GM18498 (cell line): ENCODE measurements at regions not wholly inside any gene's neighbourhood (a gene's known extent, or its start where the extent isn't known, plus 50 kb on each side); places are given as distances from the start of the nearest gene placed in this dataset.

Experiments
- ATAC-seq: cut with Tn5 transposase; IDR thresholded peaks from one replicate; pipeline ENCODE4 v1.9.1; 2021; ENCODE audit warnings: mild to moderate bottlenecking, moderate library complexity; ENCODE audit not compliant: unreplicated experiment

DNA sequence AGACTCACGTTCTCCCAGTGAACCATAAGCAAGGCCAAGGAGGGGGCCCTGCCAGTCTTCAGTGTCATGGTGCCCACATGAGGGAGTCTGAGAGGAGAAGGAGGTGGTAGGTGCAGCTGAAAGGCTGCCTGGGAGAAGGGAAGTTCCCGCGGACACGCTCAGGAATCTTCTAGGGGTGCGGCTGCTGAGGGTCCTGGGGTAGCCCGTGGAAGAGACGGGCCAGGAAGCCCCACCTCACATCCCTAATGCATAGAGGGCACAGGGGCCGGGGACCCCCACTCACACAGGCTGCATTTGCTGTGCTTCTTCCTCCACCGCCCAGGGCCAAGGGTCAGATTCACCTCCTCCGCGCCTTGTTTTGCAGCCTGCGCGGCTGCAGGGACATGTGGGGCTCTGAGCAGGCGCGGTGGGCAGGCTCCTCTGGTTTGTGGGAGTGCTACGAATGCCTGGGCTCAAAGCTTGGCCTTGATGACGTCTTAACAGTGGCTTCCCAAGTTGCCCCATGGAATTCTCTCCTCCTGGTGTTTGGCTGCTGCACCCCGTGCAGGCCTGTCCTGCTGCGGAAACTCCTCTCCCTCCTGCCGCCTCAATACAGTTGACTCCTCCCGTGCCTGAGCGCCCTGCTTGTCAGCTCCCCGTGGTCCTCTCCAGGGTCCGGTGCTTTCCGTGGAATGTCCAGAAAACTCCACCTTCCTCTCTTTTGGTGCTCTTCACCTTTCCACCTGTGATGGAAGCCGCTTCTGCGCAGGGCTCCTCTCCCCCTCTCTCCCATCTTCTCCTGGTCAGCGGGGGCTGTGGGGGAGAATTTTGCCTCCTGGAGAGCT is 95.7 kb downstream of the VAPA start:
- ATAC-seq: no peak

DNA sequence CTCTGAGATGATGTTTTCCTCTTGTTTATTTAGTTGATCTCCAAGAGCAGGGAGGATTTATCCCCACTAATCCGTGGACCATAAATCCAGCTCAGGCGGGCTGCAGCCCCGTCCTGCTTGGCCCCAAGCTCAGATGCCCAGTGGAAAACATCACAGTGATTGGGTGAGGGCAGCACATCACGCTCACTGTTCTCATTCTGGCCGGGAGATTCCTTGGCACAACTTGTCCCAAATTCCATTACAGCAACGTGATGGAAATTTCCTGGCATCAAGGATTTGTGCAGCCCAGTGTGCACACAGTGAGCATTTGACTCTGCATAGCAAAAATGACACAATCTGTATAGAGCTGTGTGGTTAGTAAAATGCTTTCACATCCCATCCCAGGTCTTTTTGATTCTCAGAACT is 96.8 kb downstream of the VAPA start:
- ATAC-seq: no peak

DNA sequence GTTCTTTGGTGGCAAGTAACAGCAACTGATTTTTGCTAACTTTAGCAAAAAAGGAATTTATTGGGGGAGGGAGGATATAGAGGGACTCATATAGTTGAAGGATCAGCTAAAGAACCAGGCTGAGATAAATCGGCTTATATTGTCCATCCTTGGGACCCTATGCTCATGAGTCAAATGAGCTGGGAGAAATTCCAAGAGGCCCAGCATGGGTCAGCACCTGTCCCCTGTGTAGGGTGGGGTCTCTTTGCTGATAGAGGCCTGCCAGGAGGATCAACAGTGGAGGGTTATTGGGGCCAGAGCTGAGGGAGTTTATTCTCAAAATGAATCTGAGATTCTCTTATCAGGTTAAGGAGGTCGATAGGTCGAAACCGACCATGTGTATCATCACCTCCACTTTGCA is 97.2 kb downstream of the VAPA start:
- ATAC-seq: no peak

DNA sequence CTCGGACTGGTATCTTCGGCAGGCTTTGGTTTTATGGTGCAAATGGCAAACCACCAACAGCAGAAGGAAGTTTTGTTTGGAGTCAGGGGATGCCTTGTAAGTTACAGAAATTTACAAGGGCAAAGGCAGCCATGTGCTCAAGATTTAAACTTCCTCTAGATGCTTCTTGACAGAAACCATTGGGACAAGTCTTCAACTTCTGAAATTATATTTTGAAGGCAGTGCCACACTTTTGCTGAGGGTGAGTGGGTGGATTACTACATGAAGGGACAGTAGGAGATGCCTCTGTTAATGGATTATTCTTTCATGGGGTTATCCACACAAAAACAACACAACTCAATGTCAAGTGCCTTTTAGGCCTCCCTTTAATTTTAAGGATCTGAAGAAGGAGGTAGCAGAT is 97.9 kb downstream of the VAPA start:
- no peak for ATAC-seq

DNA sequence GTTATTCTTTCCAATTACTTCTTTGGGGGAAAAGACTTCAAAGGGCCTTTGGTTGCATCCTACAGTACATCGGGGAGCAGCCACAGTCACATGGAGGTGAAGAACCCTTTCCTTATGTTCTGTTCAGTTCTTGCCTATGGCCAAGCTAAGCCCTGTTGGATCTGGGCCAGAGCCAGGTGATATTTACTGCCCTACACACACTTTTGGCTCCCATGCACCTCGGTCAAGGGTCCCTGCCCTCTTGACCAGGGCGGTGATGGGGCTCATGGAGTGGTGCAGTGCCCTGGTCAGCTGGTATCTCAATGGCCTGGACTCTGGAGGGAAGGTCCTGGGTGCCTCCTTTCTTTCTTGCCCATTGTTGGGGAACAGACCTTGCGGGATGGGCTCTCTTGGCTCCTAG is 98.7 kb downstream of the VAPA start:
- ATAC-seq: no peak

DNA sequence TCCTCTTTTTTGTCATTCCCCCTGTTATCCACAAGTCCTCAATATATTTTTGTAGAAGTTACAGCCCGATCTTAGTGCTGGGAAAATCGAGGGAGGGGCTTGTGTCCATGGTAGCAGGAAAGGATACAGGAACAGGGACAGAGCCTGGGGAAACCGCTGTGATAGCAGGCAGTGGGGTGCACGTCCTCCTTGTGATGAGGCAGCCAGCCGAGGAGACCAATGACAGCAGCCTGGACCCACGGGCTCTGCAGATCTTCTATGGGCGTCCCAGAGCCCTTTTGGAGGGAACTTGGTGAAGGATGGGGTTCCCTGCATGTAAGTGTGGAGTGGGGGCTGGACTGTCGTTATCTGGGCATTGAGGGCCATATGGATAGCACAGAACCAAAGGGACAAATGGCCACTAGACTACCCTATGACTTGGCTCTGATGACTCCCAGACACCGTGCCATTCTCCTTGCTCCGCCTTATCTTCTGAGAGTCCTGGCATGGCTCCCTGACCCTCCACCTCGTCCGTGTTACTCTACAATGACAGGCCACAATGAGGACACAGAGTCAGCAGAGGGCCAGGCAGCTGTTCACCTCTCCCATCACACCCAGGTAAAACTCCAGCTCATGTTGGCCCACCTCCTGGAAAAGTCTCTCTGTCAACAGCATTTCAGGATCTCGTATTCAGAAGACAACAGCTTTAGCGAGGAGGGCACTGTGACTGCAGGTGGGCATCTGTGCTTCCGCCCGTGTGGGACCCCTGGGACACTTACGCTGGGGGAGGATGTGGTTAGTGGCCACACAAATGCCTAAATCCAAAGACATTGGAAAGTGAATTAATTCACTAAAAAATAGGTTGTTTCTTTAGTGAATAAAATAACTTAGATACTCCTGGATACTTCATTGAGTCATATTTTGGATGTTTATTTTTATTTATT is 100.1 kb downstream of the VAPA start:
- ATAC-seq: no peak

DNA sequence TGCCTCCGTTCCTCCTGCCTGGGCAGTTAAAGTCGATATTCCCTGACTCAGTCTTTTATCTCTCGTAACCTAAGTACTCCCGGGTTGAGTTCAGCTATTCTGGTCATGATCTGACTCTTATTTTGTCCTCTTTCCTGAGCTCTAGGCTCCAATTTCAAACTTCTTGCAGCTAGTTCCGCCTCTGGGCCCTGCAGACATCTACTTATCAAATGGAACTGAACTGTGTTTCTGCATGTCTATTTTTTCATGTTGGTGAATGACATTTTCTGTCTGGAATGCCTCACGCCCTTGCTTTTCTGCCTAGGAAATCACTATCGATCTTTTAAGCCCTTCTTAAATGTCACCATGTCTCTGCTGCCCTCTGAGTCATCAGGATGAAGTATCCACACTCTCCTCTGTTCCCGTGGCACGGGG is 101.5 kb downstream of the VAPA start:
- ATAC-seq: no peak

DNA sequence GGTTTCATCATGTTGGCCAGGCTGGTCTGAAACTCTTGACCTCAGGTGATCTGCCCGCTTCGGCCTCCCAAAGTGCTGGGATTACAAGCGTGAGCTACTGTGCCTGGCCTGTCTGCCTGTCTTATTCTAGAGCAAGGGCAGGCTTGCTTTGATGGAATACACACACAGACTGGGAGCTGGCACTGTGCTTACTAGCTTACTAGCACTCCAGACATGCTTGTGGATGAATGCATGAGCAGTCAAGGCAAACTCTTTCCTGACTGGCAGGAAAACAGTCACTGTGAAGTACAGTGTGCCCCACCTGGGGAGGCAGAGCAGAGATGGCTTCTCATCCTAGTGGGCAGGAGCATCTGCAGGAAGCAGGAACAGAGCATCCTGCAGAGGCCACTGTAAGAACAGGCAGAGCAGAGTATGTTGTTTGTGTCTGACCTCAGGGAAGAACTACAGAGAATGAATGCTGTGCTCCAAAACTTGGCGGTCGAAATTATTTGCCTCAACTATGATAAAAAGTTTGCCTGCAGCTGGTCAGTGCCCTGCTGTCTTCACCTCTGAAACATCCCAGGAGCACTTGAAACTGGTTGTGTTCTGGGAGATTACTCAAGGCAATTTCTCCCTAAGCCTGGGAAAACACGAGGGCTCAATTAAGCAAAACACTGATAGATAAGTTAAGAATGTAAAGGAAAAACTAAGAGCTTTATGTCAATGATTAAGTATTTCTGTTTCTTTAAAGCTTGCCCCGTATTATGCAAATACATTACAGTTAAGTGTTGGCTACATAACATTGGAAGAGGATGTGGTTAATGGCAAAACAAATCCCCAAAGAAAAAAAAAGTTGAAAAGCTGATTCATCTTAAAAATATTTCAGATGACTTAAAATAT is 102.4 kb downstream of the VAPA start:
- ATAC-seq: no peak

DNA sequence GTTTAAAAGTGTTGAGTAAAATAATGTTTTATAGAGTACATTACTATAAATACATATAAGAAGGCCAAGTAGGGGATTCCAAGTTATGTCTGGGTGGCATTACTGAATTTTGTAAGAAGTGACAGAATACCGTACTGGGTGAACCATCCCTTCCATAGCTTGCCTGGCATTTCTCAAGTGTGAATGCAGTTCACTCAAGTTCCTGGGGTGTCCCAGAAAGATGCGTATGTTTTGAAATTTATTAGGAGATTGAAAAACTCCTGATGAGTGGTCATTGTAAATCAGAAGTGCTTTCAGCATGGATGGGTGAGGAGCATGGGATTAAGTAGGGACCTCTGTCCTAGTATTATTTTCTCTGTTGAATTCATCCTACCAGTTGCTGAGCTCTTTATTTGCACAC is 103.2 kb downstream of the VAPA start:
- no peak for ATAC-seq

DNA sequence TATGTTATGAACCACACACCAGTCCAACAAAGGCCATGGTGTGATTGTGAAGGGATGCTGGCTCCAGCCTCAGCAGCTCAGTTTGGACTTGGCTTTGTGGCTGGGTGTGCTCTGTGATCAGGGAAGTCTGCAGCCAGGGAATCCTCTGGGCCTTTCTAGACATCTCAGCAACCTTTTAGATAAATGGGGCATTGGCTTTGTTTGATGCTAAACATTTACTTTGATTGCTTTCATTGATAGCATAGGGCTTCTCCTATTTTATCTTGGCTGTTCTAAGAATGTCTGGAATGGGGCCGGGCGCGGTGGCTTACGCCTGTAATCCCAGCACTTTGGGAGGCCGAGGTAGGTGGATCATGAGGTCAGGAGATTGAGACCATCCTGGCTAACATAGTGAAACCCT is 104.5 kb downstream of the VAPA start:
- no peak for ATAC-seq

DNA sequence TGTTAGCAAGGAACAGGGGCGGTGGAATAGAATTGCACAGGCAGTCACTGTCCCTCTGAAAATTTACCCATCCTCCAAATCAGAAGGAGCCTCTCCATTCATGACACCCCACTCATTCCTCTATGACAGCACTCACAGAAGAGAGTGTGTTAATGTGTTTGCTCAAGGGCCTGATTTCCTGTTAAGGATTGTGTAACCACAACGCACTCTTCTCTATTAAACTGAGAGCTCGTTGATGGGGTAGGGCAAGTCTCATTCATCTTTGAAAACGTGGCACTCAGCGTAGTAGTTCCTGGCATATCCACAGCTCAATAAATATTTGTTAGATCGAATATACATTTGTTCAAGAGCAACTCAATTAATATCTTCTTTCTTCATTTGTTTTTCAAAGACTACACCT is 106.4 kb downstream of the VAPA start:
- no peak for ATAC-seq

DNA sequence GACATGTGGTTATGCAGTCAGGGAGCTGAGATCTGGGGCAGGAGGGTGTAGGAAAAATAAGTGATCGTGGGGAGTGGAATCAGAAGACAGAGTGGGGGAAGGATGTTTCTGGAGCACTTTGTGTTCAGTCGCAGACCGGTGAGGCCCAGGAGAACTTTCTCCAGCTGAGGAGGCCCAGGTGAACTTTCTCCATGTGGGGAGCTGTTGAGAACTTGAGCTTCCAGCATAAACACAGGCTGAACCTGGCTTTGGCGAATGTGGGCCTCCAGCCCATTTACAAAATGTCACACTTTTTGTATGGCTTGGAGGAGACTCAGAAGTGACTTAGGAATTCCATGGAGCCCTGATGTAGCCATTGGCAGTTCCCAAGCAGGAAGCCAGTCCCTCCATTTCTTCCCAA is 108.5 kb downstream of the VAPA start:
- ATAC-seq: no peak

DNA sequence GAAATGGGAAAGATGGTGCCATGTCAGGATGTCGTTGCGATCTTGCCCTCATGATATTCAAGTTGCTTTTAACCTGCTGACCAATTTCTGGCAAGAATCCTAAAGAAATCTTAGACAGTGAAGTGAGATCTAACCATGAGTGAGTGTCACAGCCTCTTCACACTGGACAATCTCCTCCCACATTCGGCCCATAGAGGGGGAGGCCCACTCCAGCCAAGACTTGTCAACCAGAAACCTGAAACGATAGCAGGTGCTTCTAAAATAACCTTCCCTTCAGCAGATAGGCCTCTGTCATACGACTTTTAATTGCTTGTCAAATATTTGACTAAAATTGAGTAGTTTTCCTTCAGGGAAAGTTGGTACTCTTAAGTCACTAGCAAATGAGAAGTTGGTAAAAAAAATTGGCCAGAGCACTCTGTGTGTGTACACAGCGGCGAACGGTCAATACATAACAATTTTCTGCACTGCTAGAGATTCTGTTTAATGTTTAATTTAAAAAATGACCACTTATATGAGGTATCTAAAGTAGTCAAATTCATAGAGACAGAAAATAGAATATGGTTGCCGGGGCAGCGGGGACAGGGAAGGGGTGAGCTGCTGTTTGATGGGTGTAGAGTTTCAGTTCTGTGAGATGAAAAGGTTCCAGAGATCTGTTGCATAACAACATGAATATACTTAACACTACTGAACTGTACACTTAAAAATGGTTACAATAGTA is 110.2 kb downstream of the VAPA start:
- ATAC-seq: no peak

DNA sequence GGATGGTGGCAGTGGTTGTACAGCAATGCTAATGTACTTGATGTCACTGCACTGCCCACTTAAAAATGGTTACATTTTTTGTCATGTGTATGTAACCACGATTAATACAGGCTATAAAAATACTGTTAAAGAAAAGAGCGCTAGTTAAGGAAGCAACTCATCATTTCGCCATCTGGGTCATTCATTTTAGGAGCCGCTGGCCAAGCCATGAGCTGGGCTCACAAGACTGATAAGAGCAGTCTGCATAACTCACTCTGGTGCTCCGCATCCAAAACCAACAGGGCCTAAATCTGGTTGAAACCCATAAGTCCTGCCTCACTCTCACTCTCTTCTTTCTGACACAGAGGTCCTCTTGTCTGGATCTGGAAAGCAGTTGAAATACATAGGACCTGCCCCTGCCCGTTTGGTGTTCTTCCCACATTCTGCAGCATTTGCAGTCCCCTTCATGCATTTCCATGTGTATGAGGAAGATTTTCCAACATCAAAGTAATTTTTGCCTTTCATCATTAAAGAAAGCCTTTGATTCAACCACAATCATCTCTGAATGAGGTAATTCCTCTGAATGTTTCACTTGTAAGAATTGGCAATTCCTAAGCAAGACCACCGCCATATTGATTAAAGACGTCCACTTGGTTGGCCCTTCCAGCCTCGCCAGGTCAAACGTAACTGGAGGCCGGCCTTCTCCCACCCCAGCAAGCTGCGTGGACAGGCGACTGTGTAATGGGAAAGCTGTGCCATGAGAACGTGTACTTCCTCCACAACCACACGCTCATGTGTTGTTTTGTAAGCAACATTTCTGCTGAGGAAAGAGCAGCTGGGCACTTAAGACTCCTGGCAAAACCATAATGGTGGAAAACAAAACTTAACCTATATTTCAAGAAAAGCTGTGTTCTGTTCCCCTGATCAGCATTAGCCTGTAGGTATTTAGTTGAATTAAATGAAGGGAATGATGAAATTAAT is 112.2 kb downstream of the VAPA start:
- ATAC-seq: no peak

DNA sequence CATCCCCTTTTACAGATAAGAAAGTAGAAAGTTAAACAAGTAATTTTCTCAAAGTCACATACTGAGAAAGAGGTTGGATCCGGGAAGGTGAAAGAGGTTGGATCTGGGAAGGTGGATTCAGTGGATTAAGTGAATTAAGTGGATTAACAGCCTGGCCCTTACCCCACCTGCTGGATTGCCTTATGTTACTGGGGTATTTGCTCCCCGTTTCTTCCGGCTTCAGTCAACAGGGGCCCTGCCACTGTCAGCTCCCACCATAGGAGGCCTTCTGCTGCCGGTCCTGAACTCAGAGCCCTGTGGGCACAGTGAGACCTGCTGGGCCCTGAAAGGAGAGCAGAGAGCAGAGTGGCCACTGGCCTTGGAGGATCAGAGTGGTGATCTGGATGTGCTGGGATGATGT is 113.2 kb downstream of the VAPA start:
- no peak for ATAC-seq

DNA sequence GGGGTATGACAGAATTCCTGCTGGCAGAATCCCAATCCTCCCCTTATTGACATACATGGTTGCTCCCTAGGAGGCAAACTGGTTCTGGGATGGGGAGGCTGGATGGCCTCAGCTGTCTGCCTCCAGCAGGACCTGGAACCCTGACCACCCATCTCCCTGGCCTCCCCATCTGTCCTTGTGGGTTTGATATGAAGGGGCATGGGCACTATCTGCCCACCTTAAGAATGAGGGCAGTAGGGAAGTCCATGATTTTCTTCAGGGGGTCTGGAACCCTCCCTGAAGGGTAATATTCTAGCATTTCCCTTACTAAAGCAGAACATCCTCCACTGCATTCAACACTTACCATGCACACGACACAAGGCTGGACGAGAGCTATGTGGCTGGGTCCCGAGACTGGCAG is 113.6 kb downstream of the VAPA start:
- no peak for ATAC-seq

DNA sequence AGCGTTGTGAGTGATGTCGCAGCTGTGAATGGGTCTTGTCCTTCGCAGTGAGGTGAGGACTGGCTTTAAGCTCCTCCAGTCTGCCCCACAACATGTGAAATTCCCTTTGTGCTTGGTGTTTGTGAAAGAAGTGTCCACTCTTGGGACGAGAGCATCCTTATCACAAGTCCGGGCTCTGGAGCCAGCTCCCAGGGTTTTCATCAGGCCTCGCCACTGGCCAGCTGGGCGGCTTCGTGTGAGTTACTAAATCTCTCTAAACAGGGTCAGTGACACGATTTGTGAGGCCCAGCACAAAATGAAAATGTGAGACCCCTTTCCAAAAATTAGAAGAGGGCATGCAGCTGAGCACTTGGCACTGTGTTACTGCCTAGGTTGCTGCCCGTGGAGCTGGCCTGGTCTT is 115.9 kb downstream of the VAPA start:
- no peak for ATAC-seq

DNA sequence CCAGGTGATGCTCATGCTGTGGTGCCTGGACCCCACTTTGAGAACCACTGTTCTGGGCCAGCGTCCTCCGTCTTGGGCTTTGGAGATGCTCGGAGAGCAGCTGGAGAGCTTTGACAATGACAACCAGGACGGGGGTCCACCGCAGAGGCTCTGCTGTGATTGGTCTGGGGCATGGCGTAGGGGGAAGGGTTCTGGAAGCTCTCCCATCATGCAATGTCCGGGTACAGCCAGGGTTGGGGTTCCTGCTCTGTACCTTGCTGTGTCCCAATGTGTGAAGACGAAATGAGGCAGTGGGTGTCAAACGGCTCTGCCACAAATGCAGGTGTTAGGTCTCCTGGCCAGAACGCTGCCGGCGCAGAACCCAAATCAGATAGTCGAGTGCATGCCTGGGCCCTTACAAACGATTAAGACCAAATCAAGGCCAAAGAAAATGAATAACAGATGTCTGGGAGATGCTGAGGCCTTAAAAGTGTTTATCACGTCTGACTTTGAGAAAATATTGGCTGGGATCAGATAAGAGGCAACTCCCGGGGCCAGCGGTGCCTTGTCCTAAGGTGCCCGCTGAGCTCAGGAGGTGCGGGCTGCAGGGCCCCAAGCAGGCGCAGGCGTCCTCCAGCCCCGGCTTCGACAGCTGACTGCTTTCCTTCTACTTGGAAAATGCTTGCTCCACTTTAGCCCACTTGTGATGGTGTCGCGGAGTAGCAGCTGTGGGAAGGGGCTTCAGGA is 117.2 kb downstream of the VAPA start:
- no peak for ATAC-seq
